Stimulated activated naive CD4-positive, alpha-beta T cell treated with Interleukin-2 at 50 U/mL for 16 hours (primary cell): ENCODE measurements at regions not wholly inside any gene's neighbourhood (a gene's known extent, or its start where the extent isn't known, plus 50 kb on each side); places are given as distances from the start of the nearest gene placed in this dataset.

Experiments
- DNase-seq: peaks from one replicate; lab custom pipeline; 2025; lab: John Stamatoyannopoulos, UW

GRCh38 chr10:21263263-21263803, 262.1 kb downstream of the SKIDA1 start:
- no peak for DNase-seq

- no peak for DNase-seq
Measured at GRCh38 chr10:21261842-21262294, 263.6 kb downstream of the SKIDA1 start.

GRCh38 chr10:21260506-21261149, 264.9 kb downstream of the SKIDA1 start:
- DNase-seq, result no peak

- DNase-seq, result no peak
Measured at GRCh38 chr10:21260066-21260465, 265.4 kb downstream of the SKIDA1 start.

GRCh38 chr10:21257919-21258318, 267.6 kb downstream of the SKIDA1 start:
- DNase-seq, result no peak

GRCh38 chr10:21257191-21257590, 268.3 kb downstream of the SKIDA1 start:
- DNase-seq, result no peak

DNA sequence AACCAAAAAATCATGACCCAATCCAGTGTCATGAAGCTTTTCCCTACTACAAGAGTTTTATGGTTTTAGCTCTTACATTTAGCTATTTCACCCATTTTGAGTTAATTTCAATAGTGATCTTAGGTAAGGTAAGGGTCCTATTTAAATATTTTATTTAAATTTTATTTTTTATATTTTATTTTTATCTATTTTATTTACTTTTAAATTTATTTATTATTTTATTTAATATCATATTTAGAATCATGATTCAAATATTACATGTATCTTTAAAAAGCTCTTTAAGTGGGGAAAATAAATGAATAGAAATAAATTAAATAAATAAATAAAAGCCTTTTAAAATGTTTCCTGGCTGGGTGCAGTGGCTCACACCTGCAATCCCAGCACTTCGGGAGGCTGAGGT, 276.0 kb downstream of the SKIDA1 start:
- no peak for DNase-seq

DNA sequence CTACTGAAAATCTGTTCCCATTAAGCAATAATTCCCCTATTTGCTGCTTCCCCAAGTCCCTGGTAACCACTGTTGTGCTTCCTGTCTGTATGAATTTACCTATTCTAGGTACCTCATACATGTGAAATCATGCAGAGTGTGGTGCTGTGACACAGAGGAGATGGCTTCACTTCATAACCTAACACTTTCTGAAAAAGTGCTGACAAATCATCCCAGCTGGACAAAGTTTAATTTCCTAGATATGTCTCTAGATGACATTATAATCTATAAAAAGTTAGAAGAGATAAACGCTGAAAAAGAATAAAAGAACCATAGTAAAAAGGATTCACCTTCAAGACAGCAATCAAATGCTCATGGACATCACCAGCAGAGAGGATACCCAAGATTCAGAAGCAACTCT, 277.9 kb downstream of the SKIDA1 start:
- no peak for DNase-seq

DNA sequence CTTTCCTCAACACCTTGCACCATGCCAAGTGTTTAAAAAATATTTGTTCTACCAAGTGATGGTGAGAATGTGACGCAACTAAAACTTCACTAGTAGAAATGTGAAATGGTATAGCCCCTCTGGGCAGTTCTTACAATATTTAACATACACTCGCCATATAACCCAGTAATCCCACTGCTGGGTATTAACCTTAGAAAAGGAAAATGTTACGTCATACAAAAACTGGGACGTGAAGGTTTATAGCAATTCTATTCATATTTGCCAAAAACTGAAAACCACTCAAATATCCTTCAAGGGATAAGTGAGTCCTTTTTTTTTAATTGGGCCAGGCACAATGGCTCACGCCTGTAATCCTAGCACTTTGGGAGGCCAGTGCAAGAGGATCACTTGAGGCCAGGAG, 279.3 kb downstream of the SKIDA1 start:
- no peak for DNase-seq

DNA sequence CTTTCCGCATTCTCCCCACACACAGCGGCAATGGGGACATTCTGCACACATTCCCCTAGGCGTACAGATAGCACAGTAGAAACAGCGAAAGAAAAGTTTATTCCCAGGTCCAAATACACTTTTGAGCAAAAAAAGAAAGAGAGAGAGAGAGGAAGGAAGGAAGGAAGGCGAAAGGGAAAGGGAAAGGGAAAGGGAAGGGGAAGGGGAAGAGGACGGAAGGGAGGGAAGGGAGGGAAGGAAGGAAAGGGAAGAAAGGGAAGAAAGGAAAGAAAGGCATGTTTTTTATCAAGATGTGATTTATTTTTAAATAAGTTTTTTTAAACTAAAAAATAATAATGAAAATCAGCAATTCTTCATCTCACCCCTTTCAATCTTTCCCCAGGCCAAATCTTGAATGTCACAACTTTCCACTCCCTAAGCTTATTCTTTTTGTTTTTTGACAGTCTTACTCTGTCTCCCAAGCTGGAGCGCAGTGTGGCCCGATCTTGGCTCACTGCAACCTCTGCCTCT, 281.7 kb downstream of the SKIDA1 start:
- DNase-seq, result no peak

GRCh38 chr10:21242915-21243314, 282.6 kb downstream of the SKIDA1 start:
- DNase-seq, result no peak

DNA sequence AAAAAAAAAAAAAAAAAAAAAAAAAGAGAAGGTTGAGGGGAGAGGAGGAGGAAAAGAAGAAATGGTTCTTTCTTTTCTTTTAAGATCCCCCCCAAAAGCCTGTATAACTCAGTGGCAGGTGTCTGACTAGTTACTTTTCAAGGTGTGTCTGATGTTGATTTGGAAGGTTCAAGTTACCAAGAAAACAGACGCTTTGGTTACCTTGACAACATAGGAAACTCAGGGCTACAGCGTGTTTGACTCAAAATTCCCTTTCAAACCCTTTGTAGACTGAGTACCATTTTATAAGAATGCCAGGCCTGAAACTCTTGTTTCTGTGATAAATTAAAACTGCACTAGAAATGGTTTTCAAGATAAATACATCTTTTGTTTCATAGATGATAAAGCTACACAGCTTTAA, 286.8 kb downstream of the SKIDA1 start:
- no peak for DNase-seq

- DNase-seq, result no peak
Measured at GRCh38 chr10:21238044-21238443, 287.4 kb downstream of the SKIDA1 start.

- DNase-seq, result no peak
Measured at GRCh38 chr10:21234761-21235160, 290.7 kb downstream of the SKIDA1 start.

- DNase-seq, result no peak
Measured at GRCh38 chr10:21230219-21230618, 295.3 kb downstream of the SKIDA1 start.

GRCh38 chr10:21217748-21218367, 307.6 kb downstream of the SKIDA1 start:
- no peak for DNase-seq

- no peak for DNase-seq
Measured at GRCh38 chr10:21217107-21217506, 308.4 kb downstream of the SKIDA1 start.

- DNase-seq, result no peak
Measured at GRCh38 chr10:21214329-21214728, 311.2 kb downstream of the SKIDA1 start.

DNA sequence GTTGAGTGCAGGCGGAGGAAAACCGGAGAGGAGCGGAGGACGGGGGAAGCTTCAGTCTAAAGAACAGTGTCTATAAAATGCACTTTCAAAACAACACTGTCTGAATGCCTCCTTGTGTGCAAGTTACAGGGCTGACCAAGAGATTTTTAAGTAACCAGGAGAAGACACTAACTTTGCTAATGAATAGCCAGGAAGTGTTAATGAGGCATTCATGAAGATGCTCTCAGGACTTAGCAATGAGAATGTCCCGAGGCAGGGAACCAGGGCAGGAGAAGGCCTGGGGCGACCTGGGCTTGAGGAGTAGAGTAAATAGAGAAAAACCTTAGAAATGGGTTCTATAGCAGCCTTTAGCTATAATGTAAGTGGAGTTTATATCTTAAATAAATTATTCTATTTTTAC, 312.1 kb downstream of the SKIDA1 start:
- DNase-seq, result no peak

DNA sequence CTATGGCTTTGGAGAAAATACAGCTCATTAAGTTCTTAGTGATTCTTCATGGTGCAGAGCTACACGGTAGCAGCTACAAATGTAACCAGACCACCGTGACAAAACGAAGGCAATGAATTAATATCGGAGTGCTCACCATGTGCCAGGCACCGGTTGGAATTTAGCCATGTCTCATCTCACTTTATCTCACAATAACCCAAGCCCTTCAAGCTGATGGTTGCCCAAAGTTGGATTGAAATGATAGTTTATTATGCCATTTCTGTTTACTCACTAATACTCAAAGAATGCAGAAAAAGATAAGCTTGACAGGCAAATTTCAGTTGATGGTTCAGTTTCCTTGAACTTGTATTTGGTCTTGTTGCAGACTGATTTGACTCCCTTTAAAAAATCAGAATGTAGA, 312.6 kb downstream of the SKIDA1 start:
- DNase-seq, result no peak

DNA sequence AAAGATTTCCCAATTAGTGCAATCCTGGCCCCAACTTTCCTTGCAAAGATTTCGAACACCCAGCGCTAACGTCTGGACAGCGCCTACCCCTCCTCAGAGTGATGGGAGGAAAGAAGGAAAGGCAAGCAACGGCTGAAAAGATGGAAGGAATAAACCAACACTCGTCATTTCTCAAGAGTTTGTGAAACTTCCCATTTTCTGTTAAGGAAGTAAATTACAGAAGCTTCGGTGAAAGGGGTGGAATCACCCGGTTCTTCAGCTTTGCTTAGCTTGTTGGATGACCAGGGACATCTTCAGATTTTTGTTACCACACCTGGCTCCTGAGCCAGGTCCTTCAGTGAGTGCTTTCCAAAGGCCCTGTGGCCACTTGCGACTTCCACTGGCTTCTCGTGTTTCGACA, 313.1 kb downstream of the SKIDA1 start:
- no peak for DNase-seq

- no peak for DNase-seq
Measured at GRCh38 chr10:21209495-21209894, 312.4 kb upstream of the NEBL start.

- DNase-seq, result no peak
Measured at GRCh38 chr10:21208666-21209316, 311.7 kb upstream of the NEBL start.
